ENCODE measurements at regions not wholly inside any gene's neighbourhood (a gene's known extent, or its start where the extent isn't known, plus 50 kb on each side); places are given as distances from the start of the nearest gene placed in this dataset.

GRCh38 chr13:103174966-103175365 is 108.7 kb upstream of the SLC10A2 start:
- TF ChIP-seq POLR2AphosphoS5 (IDR thresholded peaks at IDR 0.05; ENCODE audit: low read depth, low read length) (no peak), POLR2A (IDR thresholded peaks at IDR 0.05; ENCODE audit: low read depth, low read length) (no peak), POU2F2 (IDR thresholded peaks at IDR 0.05; ENCODE audit: low read depth, low read length) (no peak), TAF1 (IDR thresholded peaks at IDR 0.05; ENCODE audit: low read depth, low read length) (no peak), SPI1 (IDR thresholded peaks at IDR 0.05; ENCODE audit: low read depth, low read length) (no peak), PAX5 (IDR thresholded peaks at IDR 0.05; ENCODE audit: insufficient read depth, low read length, severe bottlenecking) (no peak)

All from GM12891 (cell line).